IMR-90 (cell line): ENCODE measurements at regions not wholly inside any gene's neighbourhood (a gene's known extent, or its start where the extent isn't known, plus 50 kb on each side); places are given as distances from the start of the nearest gene placed in this dataset.
A peak's percentile ranks its signal among the peaks of the same experiment; 100 is the strongest.

Experiments
- ATAC-seq: fragments of 200-7000 bp; cut with Tn5 transposase; 2 replicates; pipeline ENCODE4 v1.9.1; 2020; ENCODE audit warnings: low read depth, mild to moderate bottlenecking, moderate library complexity
- BruUV-seq: library from RNA; stranded (reverse); fragments of 400-500 nt; replicated peaks from 2 replicates; lab custom pipeline; 2021; lab: Mats Ljungman, UMichigan
- CTCF ChIA-PET: fragments of 300-600 bp; formaldehyde crosslinking; extraction: SDS; loops from one replicate; lab custom pipeline; 2021; ENCODE audit warnings: antibody characterized with exemption; lab: Yijun Ruan, JAX
- POLR2A ChIA-PET: fragments of 300-600 bp; sonication (Branson Sonifier 250); formaldehyde crosslinking; loops from one replicate; lab custom pipeline; 2022; ENCODE audit warnings: antibody characterized with exemption; ENCODE audit not compliant: unreplicated experiment; lab: Charles Lee
- DNase-seq: peaks from one replicate; pipeline ENCODE4 v3.0.0; 2013
- H2AFZ ChIP-seq: replicated peaks from 2 replicates; pipeline ENCODE3; 2013; ENCODE audit warnings: low read length, mild to moderate bottlenecking; ENCODE audit not compliant: poor library complexity
- H2AK5ac ChIP-seq: 2 replicates; pipeline ENCODE4 v1.6.1; 2013; ENCODE audit warnings: low read depth, low read length, inconsistent platforms
- H2AK9ac ChIP-seq: replicated peaks from 2 replicates; pipeline ENCODE3; 2013; ENCODE audit warnings: mild to moderate bottlenecking, low read depth, low read length, moderate library complexity; ENCODE audit not compliant: poor library complexity
- H2BK120ac ChIP-seq: 2 replicates; pipeline ENCODE4 v1.6.1; 2013; ENCODE audit warnings: low read depth, low read length, inconsistent platforms
- H2BK15ac ChIP-seq: 3 replicates; pipeline ENCODE4 v1.6.1; 2013; ENCODE audit warnings: low read depth, low read length, inconsistent platforms
- H2BK20ac ChIP-seq: 2 replicates; pipeline ENCODE4 v1.6.1; 2013; ENCODE audit warnings: low read depth, mild to moderate bottlenecking, inconsistent platforms, low read length, moderate library complexity
- H2BK5ac ChIP-seq: 2 replicates; pipeline ENCODE4 v1.6.1; 2013; ENCODE audit warnings: mild to moderate bottlenecking, low read depth, low read length, inconsistent platforms; ENCODE audit not compliant: poor library complexity, severe bottlenecking
- H3K14ac ChIP-seq: replicated peaks from 2 replicates; pipeline ENCODE4 v1.6.1; 2013; ENCODE audit warnings: low read depth, low read length, inconsistent platforms
- H3K18ac ChIP-seq: 2 replicates; pipeline ENCODE4 v1.6.1; 2013; ENCODE audit warnings: low read depth, low read length, control low read depth
- H3K23ac ChIP-seq: 2 replicates; pipeline ENCODE4 v1.6.1; 2013; ENCODE audit warnings: low read depth, low read length, inconsistent platforms
- H3K27ac ChIP-seq: 2 replicates; pipeline ENCODE4 v1.5.1; 2013; ENCODE audit warnings: mild to moderate bottlenecking, control low read depth, low read length; ENCODE audit not compliant: insufficient read depth
- H3K27me3 ChIP-seq: 2 replicates; pipeline ENCODE4 v1.6.1; 2013; ENCODE audit warnings: low read length; ENCODE audit not compliant: control insufficient read depth, insufficient read depth
- H3K36me3 ChIP-seq: 2 replicates; pipeline ENCODE4 v1.6.1; 2013; ENCODE audit warnings: low read length, mixed read lengths; ENCODE audit not compliant: control insufficient read depth, insufficient read depth
- H3K4ac ChIP-seq: 2 replicates; pipeline ENCODE4 v1.6.1; 2013; ENCODE audit warnings: low read depth, low read length, inconsistent platforms
- H3K4me1 ChIP-seq: 2 replicates; pipeline ENCODE4 v1.6.1; 2013; ENCODE audit warnings: low read length, mixed read lengths; ENCODE audit not compliant: control insufficient read depth, insufficient read depth
- H3K4me2 ChIP-seq: 2 replicates; pipeline ENCODE4 v1.6.1; 2013; ENCODE audit warnings: low read depth, mild to moderate bottlenecking, control low read depth, low read length, moderate library complexity
- H3K4me3 ChIP-seq: 2 replicates; pipeline ENCODE4 v1.5.1; 2013; ENCODE audit warnings: low read depth, mild to moderate bottlenecking, control low read depth, low read length, moderate library complexity; ENCODE audit not compliant: insufficient read depth
- H3K56ac ChIP-seq: 2 replicates; pipeline ENCODE4 v1.6.1; 2013; ENCODE audit warnings: low read length, inconsistent platforms; ENCODE audit not compliant: insufficient read depth; ENCODE audit errors: extremely low read depth
- H3K79me1 ChIP-seq, 2 experiments: 2 replicates each; pipeline ENCODE4 v1.6.1; 2013; ENCODE audit warnings: low read length in 2 of 2, inconsistent platforms in 1 of 2, low read depth in 1 of 2
- H3K9ac ChIP-seq: 2 replicates; pipeline ENCODE4 v1.6.1; 2013; ENCODE audit warnings: low read depth, low read length, control low read depth
- H3K9me1 ChIP-seq: 2 replicates; pipeline ENCODE4 v1.6.1; 2013; ENCODE audit warnings: low read length, inconsistent platforms; ENCODE audit not compliant: insufficient read depth
- H3K9me3 ChIP-seq: 2 replicates; pipeline ENCODE4 v1.6.1; 2013; ENCODE audit warnings: low read length; ENCODE audit not compliant: control insufficient read depth, insufficient read depth
- H4K20me1 ChIP-seq: 2 replicates; pipeline ENCODE4 v1.6.1; 2013; ENCODE audit warnings: low read length, inconsistent platforms; ENCODE audit not compliant: insufficient read depth
- H4K5ac ChIP-seq: 2 replicates; pipeline ENCODE4 v1.6.1; 2013; ENCODE audit warnings: mild to moderate bottlenecking, low read depth, low read length, control low read depth
- H4K8ac ChIP-seq, 2 experiments: 2 replicates each; pipeline ENCODE4 v1.6.1; 2013; ENCODE audit warnings: low read depth in 2 of 2, low read length in 2 of 2, control low read depth in 1 of 2, inconsistent platforms in 1 of 2
- H4K91ac ChIP-seq: 2 replicates; pipeline ENCODE4 v1.6.1; 2013; ENCODE audit warnings: low read depth, low read length, inconsistent platforms; ENCODE audit not compliant: insufficient read depth
- BHLHE40 ChIP-seq: fragments of 150-350 bp; IDR thresholded peaks from 2 replicates; pipeline ENCODE4 v1.6.1; 2016; ENCODE audit warnings: mild to moderate bottlenecking, low read depth, low read length
- CEBPB ChIP-seq: IDR thresholded peaks from 2 replicates; pipeline ENCODE4 v1.6.1; 2012; ENCODE audit warnings: low read depth, low read length, improper control_type of control experiment
- FOS ChIP-seq: fragments of 150-350 bp; IDR thresholded peaks from 2 replicates; pipeline ENCODE4 v1.6.1; 2016; ENCODE audit warnings: low read depth, low read length
- MAFK ChIP-seq: IDR thresholded peaks from 2 replicates; pipeline ENCODE4 v1.6.1; 2012; ENCODE audit warnings: low read depth, low read length, improper control_type of control experiment
- NFE2L2 ChIP-seq: fragments of 150-350 bp; IDR thresholded peaks from 2 replicates; pipeline ENCODE4 v1.6.1; 2016; ENCODE audit warnings: low read depth, mild to moderate bottlenecking, low read length
- RAD21 ChIP-seq: IDR thresholded peaks from 2 replicates; pipeline ENCODE4 v1.6.1; 2012; ENCODE audit warnings: low read length, improper control_type of control experiment
- RCOR1 ChIP-seq: IDR thresholded peaks from 2 replicates; pipeline ENCODE4 v1.6.1; 2012; ENCODE audit warnings: mild to moderate bottlenecking, low read length, improper control_type of control experiment; ENCODE audit not compliant: insufficient replicate concordance
- WGBS, 2 experiments: methylation state at CpG; one replicate each; pipeline versions ENCODE4 v1.1.5 to v1.1.7; 2013; ENCODE audit warnings: missing lambda C conversion rate in 2 of 2; ENCODE audit not compliant: insufficient read length in 1 of 2; ENCODE audit errors: extremely low coverage in 2 of 2; 5-methylcytosine and 5-hydroxymethylcytosine counted together
- dilution Hi-C: fragments of 300-500 bp; cut with HindIII; formaldehyde crosslinking; loops from one replicate; pipeline ENCODE4 v1.14.3; 2018; ENCODE audit warnings: low sequenced_read_pairs; ENCODE audit not compliant: unreplicated experiment
- in situ Hi-C: fragments of 300-500 bp; cut with MboI; formaldehyde crosslinking; loops from 3 replicates; pipeline ENCODE4 v1.14.3; 2019; ENCODE audit warnings: low sequenced_read_pairs, inconsistent platforms, mixed read lengths
- intact Hi-C: fragments of 100-400 bp; cut with micrococcal nuclease; formaldehyde crosslinking; loops from 2 replicates; pipeline ENCODE4 v1.10.0; 2022
- TF ChIP-seq, protein P1 (sequence below): conservative IDR thresholded peaks from 2 replicates; pipeline ENCODE4 v1.5.1; 2012; ENCODE audit warnings: mild to moderate bottlenecking, low read depth, low read length, improper control_type of control experiment

DNA sequence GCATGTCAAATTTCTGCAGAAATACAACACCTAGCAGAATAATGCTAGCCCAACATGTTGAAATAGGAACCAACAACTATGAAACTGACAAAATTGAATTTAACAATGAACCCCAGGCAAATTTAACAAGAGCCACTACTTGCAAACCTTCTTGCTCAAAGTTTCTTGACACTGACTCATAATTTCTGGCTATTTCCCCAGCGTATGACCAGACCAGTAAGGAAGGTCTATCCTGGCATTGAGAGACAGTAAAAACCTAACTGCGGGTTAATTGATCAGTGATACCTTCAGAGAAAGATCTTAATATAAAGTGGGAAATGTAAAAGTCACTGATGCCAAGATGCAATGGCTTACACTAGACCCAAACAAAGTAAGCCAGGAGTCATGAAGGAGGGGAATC, 510.1 kb downstream of the ARL4A start:
- no peak overlapping the region for H3K14ac ChIP-seq
- H2AK5ac ChIP-seq: no peak overlapping the region
- H3K27me3 ChIP-seq: no peaks in the 10 kb centered on the region; the same call in 1 of the 2 replicates
- no peak overlapping the region for H3K4ac ChIP-seq
- H2BK20ac ChIP-seq: no peak overlapping the region
- H2AK9ac ChIP-seq: no peak overlapping the region
- POLR2A ChIA-PET: no interaction called here
- H3K23ac ChIP-seq: no peak overlapping the region
- H2BK15ac ChIP-seq: no peak overlapping the region
- no peaks in the 10 kb centered on the region for H3K79me1 ChIP-seq
- dilution Hi-C loops: no loop called here
- no peak overlapping the region for H3K18ac ChIP-seq
- no TSS peak for BruUV-seq
- no peak overlapping the region for H2AFZ ChIP-seq
- intact Hi-C loops: loop anchor here (5.0 kb wide), 1 partner anchor 510 kb away; the partner anchor contains the start of gene ARL4A
- no peak overlapping the region for H4K8ac ChIP-seq
- no peak overlapping the region for H3K4me3 ChIP-seq
- in situ Hi-C loops: no loop called here
- H3K56ac ChIP-seq: no peak overlapping the region
- no peaks in the 10 kb centered on the region for H4K20me1 ChIP-seq
- H3K4me2 ChIP-seq: no peak overlapping the region
- DNase-seq (peak; percentile 60), ATAC-seq (peak; percentile 57; the same call in 1 of the 2 replicates)
- CTCF ChIA-PET: no interaction called here
- H3K9me3 ChIP-seq: no peaks in the 10 kb centered on the region
- H3K9me1 ChIP-seq: no peaks in the 10 kb centered on the region
- no peak overlapping the region for H2BK120ac ChIP-seq
- no peaks in the 10 kb centered on the region for H3K36me3 ChIP-seq
- H4K91ac ChIP-seq: no peak overlapping the region
- no CpG with 5 or more reads among the region's 2 CpGs for WGBS, 2 experiments
- no peak overlapping the region for H2BK5ac ChIP-seq
- no peaks in the 10 kb centered on the region for H3K4me1 ChIP-seq
- H4K5ac ChIP-seq: no peak overlapping the region
- TF ChIP-seq NFE2L2 (no peak), RAD21 (no peak), CEBPB (no peak), RCOR1 (no peak), BHLHE40 (no peak), FOS (no peak), MAFK (no peak)
- TF ChIP-seq, protein P1, sequence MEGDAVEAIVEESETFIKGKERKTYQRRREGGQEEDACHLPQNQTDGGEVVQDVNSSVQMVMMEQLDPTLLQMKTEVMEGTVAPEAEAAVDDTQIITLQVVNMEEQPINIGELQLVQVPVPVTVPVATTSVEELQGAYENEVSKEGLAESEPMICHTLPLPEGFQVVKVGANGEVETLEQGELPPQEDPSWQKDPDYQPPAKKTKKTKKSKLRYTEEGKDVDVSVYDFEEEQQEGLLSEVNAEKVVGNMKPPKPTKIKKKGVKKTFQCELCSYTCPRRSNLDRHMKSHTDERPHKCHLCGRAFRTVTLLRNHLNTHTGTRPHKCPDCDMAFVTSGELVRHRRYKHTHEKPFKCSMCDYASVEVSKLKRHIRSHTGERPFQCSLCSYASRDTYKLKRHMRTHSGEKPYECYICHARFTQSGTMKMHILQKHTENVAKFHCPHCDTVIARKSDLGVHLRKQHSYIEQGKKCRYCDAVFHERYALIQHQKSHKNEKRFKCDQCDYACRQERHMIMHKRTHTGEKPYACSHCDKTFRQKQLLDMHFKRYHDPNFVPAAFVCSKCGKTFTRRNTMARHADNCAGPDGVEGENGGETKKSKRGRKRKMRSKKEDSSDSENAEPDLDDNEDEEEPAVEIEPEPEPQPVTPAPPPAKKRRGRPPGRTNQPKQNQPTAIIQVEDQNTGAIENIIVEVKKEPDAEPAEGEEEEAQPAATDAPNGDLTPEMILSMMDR: no peak
- no peak overlapping the region for H3K9ac ChIP-seq
- H3K27ac ChIP-seq: no peak overlapping the region
